ENCODE measurements at regions not wholly inside any gene's neighbourhood (a gene's known extent, or its start where the extent isn't known, plus 50 kb on each side); places are given as distances from the start of the nearest gene placed in this dataset.
A peak's percentile ranks its signal among the peaks of the same experiment; 100 is the strongest.

DNA sequence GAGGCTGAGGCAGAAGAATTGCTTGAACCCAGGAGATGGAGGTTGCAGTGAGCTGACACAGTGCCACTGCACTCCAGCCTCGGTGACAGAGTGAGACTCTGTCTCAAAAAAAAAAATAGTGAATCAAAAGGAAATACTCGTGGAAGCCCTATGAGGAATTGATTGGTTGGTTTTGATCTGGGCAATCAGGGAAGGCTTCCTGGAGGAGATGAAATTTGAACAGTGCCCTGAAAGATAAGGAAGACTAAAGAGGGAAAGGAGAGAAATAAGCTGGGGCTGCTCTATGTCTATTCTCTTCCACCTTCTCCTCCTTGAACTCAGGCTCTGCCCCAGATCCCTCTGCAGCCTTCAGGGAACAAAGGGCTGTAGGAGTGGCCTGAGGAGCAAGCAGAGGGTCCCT lies 54.1 kb downstream of the IRF2BPL start:
- DNase-seq (ENCODE audit: low spot score): no peak

DNA sequence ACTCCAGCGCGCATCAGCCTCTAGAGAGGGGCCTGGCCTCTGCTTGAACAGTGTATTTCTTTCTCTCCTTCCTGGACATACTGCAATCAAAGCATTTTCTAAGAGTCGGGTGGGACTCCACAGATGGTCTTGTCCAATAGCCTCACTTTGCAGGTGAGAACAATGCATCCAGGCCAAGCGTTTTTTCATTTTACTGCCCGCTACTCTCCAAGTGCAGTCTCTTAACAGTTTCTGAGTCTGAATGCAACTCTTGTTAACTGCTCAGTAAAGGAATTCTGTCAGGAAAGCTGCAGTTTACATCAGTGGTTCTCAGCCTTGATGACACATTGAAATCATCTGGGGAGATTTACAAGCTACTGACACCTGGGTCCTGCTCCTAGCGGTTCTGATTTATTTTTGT lies 57.0 kb downstream of the IRF2BPL start:
- no peak for DNase-seq (ENCODE audit: low spot score)

DNA sequence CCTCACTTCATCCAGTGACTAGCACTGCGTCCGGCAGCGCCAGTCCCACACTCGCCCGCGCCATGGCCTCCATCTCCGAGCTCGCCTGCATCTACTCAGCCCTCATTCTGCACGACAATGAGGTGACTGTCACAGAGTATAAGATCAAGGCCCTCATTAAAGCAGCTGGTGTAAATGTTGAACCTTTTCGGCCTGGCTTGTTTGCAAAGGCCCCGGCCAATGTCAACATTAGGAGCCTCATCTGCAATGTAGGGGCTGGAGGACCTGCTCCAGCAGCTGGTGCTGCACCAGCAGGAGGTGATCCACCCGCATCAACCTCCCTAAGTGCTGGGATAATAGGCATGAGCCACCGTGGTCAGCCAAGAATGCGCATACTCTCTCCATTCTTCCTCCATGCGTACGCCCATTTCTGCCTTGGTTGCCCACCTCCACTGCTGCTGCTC lies 59.9 kb downstream of the IRF2BPL start:
- no peak for DNase-seq (ENCODE audit: low spot score)

DNA sequence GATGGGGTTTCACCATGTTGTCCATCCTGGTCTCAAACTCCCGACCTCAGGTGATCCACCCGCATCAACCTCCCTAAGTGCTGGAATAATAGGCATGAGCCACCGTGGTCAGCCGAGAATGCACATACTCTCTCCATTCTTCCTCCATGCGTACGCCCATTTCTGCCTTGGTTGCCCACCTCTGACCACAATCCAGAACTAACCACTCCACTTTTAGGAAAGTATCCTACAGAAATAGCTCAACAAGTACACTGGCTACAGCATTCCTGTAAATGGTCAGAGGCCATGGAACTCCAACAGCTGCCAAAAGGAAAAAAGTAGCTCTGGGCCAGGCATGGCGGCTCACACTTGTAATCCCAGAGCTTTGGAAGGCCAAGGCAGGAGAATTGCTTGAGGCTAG lies 60.7 kb downstream of the IRF2BPL start:
- DNase-seq (ENCODE audit: low spot score): no peak

DNA sequence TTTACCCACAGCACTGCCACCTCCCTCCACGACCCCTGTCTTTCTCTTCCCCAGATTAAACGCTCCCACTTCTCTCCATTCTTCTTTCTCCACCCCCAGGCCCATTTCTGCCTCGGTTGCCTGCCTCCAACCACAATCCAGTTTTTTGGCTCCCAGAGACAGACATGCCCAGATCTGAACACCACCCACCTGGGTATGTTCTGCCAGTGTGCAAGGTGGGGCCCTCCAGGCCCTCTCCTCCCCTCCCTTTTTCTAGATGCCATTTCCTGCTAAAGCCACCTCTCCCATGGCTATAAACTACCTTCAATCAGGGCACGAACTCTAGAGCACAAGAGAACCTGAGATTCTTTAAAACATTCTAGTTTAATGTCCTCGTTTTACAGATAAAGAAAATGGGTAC lies 63.3 kb downstream of the IRF2BPL start:
- DNase-seq (ENCODE audit: low spot score): no peak

DNA sequence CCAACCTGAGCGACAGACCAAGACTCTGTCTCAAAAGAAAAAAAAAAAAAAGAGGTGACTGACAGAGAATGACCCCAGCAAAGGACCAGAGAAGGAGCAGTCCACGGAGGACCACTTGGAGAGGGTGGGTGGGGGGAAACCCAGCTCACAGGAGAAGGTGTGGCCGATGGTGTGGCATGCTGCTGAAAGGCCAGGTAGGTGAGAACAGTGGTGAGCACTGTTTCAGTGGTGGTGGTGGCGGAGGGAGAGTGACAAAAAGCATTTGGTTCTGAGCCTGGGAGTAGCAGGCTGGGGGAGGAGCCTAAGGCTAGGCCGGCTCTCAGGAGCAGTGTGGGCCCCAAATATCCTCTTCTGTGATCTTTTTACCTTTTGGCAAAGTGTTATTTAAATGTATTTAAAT lies 63.8 kb downstream of the IRF2BPL start:
- no peak for DNase-seq (ENCODE audit: low spot score)

DNA sequence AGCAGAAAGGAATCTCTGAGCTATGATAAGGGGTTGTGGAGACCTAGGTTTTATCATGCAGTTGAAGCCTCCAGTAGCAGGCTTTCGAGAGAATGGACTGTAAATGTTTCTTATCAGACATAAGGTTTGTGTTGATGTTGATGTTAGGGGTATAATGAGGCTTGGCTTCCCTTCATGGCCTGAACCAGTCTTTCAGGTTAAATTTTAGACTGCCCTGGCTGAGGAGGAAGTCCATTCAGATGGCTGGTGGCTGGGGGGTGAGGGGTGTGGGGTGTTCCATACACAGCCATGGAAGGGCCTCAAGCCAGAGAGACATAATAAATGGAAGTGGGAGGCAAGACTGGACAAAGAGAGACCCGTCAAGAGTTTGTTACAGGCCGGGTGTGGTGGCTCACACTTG lies 65.1 kb downstream of the IRF2BPL start:
- DNase-seq (ENCODE audit: low spot score): no peak

DNA sequence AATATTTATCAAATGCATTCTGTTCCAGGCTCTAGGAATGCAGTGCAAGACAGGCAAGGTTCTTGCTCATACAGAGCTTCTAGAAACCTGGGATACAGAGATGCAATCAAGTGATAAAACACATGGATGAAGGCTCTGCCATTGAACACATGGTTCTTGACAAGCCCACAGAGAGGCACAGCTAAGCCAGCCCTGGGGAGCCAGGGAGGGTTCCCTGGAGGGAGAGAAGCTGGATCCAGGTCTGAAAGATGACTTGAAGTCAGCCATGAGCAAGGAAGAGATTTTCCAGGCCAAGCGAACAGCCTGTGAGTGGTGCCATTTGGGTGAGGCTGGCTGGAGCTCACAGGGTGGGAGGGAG lies 66.2 kb downstream of the IRF2BPL start:
- no peak for DNase-seq (ENCODE audit: low spot score)

DNA sequence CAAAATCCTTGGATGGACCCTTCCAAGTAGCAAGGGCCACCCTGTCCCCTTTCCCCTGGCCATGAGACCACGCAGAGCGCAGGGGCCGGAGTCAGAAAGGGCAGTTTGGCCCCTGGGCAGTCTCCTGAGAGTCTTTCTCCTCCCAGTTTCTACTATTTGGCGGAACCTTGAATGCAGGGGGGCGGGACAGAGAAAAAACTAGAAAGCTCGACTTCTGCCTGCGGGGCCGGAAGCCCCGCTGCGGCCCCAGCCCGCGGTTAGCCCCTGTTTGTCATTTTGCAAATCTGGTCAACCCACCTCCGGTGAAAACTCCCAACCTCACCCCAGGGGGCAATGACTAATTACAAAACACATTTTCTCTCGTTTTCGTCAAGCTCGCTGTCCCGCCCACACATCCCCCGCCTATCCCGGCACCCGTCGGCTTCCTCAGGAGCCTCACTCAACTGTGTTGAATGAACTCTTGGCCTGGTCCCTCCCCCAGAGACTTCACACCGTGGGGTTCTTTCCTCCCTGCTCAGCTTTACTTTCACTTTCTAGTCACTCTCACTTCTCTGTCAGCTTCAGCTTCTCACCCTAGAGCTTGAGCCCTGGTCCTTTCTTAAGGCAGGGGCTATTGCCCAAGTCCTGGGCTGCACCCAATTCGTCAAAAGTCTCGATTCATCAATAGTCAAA lies 66.7 kb downstream of the IRF2BPL start:
- DNase-seq (ENCODE audit: low spot score): peak; percentile 70

DNA sequence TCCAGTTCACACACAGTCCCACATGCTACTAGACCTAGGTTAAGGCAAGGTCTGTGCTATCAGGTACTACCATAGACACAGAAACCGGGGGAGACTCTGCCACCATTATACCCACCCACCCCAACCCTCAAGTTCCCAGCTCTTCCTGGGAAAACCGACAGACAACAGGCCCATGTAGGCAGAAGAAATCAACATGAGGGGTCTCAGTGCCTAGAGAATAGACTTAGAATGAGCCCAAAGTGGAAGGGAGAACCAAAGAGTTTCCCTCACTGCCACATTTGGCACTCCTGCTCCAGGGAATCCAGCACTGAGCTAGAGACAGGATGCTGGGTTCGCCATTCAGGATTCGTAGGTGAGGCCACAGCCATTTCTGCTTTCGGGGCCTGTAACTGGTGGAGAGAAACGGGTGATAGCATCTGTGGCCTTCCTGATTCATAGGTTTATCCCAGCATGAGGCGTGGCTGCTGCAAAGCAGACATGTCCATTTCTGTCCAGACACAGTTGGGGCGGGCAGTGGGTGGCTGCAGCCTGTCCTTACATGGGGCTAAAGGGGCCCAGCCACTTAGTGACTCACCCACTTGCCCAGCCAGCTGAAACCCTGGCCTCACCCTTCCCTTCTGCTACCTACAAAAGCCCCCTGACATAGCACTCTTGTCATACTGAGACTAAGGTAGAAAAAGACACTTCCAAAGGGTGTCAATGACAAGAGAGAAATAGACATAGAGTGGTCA lies 69.4 kb downstream of the IRF2BPL start:
- no peak for DNase-seq (ENCODE audit: low spot score)

DNA sequence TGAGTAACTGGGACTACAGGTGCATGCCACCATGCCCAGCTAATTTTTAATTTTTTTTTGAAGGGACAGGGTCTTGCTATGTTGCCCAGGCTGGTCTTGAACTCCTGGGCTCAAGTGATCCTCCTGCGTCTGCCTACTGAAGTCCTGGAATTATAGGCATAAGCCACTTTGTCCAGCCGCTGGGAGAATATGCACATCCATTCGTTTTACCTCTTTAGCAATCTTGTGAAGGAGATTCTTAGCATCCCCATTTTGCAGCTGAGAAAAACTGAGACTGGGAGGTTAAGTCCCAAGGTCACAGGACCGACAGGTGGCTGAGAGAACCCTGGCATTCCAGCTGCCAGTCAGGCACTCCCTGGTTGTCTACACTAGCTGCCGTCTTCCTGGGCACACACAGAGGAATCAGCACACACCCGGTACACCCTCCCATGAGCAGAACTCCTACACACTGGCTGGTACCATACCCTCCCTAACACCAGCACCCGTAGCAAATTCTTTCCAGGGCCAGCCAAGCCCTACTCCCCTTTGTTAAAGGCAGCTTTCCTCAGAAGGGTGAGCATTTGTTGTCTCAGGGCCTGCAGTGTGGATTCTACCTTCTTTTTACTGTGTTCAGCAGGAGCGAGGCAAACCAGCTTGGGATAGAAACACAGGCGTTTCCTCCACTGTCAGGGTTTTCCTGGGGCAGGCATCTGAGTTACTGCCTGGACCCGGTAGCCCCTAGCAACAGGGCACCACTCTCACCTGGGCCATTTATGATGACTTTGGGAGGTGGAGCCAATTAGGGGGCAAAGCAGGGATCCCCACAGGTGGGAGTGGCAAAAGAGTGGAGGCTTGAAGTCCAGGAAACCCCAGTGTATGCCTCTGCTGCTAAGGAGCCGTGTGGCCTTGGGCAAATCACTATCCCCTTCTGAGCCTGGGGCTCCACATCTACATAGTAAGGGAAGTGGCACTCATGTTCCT lies 70.2 kb downstream of the IRF2BPL start:
- no peak for DNase-seq (ENCODE audit: low spot score)

DNA sequence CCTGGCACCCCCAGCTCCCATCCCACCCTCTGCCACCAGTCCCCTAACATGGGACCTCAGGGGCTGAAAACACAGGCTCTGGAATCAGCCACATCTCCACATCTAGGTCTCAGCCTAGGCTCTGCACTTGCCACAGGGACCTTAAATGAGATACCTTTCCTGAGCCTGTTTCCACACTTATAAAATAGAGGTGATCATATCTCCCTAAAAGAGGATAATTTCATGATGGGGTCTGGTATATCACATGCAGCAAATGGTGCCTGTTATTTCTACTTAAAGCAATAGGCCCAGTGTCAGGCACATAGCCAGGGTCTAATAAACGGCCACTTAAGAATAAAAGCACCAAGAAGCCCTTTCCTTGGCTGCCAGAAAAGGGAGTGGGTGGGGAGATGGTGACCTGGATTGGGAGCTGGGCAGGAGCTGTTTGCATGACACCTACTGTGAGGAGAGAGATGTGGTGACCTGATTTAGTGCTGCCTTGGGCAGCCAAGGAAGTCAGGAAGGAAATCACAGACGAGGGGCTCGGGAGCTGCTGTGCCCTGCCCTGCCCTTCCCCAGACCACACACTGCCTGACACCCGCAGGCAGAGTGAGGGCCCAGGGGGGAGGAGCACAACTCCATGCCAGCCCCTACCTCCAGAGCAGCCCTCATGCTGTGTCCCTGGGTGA lies 71.2 kb downstream of the IRF2BPL start:
- no peak for DNase-seq (ENCODE audit: low spot score)

DNA sequence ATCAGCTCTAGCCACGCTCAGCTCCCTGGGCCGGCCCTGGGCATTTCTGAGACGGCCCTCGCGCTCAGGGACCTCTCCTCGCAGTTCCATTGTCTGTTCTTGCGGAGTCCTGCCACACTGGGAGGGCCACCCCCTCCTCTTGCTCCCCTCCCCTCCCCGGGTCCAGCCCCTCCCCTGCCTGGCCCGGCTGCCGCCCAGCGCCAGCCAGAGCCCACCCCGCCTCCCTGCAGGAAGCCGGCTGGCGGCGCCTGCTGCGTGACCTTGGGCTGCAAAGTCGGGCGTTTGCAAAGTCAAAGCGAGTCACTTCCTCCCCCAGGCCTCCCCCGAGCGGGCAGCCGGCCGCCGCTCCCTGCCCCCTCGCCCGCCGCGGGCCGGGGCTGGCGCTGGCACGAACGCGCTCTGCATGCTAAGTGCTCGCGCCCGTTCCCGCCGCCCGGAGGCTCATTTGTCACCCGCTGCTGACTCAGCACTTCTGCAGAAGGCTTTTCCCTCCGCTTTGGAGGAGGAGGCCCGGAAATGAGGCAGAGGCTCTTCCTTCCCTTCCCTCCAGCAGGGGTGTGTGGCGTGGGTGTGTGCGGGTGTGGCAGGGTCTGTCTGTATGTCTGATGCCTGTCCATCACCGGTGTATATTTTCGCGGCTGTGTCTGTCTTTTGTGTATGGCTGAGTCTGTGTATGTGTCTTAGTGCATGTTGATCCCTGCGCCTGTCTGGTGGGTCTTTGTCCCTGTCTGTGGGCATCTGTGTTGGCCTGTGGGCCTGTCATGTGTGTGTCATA lies 72.0 kb downstream of the IRF2BPL start:
- peak; percentile 74 for DNase-seq (ENCODE audit: low spot score)

DNA sequence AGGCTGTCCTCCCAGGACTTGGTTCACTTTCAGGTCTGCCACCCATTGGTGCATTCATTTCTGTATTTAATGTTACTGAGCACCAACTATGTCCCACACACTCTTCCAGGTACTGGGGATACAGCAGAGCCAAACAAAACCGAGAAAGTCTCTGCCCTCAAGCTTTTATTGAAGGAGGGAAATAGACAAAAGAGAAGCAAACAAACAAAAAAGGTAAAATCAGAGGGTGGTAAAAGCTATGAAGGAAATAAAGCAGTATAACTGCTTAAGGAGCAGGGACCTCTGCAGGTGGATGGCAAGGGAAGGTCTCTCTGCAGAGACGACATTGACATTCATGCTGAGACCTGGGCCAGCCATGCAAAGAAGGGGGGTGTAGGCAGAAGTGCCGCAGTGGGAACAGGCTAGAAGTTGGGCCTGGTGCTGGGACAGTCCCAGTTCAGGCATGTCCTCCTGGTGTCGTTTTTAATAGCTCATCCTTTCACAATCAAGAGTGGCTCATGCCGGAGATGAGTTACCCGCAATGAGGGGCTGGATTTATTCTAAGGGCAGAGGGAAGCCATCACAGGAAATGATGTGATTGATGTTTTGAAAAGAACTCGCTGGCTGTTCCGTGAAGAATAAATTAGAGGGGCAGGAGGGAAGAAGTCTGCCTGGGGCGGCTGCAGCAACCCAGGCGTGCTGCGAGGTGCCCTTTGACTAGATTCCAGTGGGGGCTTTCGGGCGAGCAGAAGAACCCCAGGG lies 72.8 kb downstream of the IRF2BPL start:
- DNase-seq (ENCODE audit: low spot score): no peak

DNA sequence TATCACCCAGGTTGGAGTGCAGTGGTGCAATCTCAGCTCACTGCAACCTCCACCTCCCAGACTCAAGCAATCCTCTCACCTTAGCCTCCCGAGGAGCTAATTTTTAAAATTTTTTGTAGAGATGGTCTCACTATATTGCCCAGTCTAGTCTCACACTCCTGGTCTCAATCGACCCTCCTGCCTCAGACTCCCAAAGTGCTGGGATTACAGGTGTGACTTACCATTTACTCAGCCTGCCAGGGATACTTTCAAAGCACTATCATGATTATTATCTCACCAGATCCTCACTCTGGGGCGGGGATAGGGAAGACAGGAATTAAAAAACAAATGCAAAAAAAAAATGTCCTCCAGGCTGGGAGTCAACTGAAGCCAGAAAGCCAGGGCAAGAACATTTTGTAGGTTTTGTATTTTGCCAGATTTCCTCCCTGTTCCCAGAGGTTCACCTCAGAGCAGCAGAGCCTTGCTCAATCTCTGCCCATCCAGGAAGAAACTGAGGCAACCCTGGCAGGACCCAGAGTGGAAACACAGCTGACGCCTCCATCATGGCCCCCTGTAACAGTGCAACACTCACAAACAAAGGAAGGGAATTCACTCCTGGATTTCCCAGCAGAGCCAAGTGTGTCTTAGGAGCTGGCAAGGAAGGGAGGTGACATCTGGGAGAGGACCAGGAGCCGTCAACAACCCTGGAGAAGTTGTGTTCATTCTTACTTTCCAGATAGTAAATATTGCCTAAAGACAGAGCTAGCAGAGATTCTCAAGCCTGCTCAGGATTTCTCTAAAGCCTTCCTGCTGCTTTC lies 73.9 kb downstream of the IRF2BPL start:
- DNase-seq (ENCODE audit: low spot score): no peak

DNA sequence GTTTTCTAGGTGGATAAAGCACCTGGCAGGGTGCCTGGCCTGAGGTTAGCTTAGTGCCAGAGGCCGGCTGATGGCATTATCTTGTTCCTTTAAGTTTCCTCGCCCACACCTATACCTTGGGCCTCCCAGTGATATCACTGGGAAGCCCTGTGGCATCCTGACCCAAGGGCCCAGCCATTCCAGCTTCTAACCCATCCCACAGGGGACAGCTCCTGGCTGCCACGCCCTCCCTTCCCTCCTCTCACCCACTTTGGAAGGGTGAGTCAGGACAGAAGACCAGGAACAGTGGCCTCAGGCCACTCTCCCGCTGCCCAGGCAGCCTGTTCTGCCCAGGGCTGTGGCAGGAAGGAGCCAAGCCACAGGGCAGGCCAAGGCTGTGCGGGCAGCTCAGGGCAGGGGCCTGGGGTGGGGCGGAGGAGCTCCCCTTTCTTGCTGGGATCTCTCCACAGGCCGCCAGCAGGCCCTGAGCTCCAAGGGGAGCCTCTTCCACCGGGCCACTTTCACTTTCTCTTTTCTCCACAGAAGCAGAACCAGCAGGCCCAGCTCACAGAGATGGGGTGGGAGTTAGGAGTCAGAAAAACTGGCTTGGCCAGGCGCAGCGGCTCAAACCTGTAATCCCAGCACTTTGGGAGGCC lies 75.1 kb downstream of the IRF2BPL start:
- no peak for DNase-seq (ENCODE audit: low spot score)

DNA sequence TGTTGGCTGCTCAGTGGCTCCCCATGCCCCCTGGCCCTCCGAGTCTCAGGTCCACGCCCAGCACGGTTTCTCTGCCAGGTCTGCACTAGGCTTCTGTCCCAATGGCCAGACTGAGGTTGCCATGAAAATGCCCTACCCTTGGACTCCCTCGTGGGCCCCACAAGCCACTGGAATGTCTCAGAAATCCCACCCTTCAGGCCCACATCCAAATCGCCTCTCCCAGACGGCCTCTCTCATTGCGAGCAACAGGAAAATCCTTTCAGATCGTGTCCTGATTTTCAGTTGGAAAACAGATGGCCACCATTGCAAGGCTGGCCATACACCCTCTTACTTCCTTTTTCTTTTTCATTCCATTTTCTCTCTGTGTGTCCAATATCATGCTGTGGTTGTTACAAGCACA lies 77.3 kb downstream of the IRF2BPL start:
- no peak for DNase-seq (ENCODE audit: low spot score)

DNA sequence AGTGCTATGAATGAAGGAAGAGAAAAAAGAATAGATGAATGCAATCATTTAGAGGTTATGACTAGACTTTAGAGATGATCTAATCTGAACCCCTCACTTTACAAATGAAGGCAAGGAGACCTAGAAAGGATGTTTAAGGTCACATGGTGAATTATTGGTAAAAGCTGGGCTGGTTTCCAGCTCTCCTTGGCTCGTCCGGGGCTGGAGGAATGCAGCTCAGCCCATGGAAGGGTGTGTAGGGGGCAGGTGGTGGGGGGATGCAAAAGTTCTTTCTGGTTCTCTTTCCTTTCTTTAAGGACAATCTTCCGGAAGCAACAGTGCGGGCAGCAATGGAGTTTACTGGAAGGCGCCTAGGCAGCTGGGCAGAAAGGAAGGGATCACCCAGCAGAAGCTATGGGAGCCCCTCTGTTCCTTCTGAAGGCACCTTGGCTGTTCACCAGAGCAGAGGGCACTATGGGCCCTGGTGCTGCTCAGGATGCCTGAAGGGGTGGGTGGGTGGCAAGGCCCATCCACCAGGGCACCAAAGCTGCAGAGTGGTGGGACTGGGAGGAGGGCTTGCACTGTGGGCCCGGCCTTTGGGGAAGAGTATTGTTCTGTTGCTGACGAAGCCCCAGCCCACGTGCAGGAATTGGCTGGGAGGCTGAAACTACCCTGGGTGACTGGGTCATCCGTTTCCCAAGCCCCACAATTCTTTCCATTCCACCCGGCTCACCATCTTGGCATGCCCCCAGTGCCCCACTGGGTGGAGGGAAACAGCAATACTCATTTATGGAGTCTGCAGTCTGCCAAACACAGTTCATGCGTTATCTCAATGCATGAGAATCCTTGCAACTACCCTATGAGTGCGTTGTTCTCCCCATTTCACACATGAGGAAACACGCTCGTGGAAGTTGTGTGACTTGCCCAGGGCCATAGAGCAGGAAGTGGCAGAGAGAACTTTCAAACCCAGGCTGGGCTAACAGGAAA lies 78.2 kb downstream of the IRF2BPL start:
- DNase-seq (ENCODE audit: low spot score): no peak
